ENCODE measurements at regions not wholly inside any gene's neighbourhood (a gene's known extent, or its start where the extent isn't known, plus 50 kb on each side); places are given as distances from the start of the nearest gene placed in this dataset.

GRCh38 chr5:4817767-4818166 lies 322.4 kb upstream of the ADAMTS16 start:
- intact Hi-C loops (cut with micrococcal nuclease), result no loop called here
- no peak for DNase-seq
- Mint-ChIP-seq H3K27ac (no peak overlapping the region), H3K36me3 (ENCODE audit: low read depth) (no peaks in the 10 kb centered on the region), H3K4me3 (no peak overlapping the region), H3K4me1 (no peaks in the 10 kb centered on the region), H3K9me3 (peaks cover 4% of the 10 kb centered on the region), H3K27me3 (no peaks in the 10 kb centered on the region)

- Mint-ChIP-seq H3K4me1 (no peaks in the 10 kb centered on the region), H3K4me3 (no peak overlapping the region), H3K27me3 (no peaks in the 10 kb centered on the region), H3K9me3 (no peaks in the 10 kb centered on the region), H3K36me3 (ENCODE audit: low read depth) (no peaks in the 10 kb centered on the region), H3K27ac (no peak overlapping the region)
- no peak for DNase-seq
- intact Hi-C loops (cut with micrococcal nuclease), result no loop called here
Measured at GRCh38 chr5:4831325-4831724, 308.8 kb upstream of the ADAMTS16 start.

- Mint-ChIP-seq H3K27me3 (no peaks in the 10 kb centered on the region), H3K27ac (no peak overlapping the region), H3K4me1 (no peaks in the 10 kb centered on the region), H3K36me3 (ENCODE audit: low read depth) (no peaks in the 10 kb centered on the region), H3K9me3 (no peaks in the 10 kb centered on the region), H3K4me3 (no peak overlapping the region)
- intact Hi-C loops (cut with micrococcal nuclease), result no loop called here
- DNase-seq, result no peak
Measured at GRCh38 chr5:4832471-4832870, 307.7 kb upstream of the ADAMTS16 start.

GRCh38 chr5:4833104-4833738 lies 306.9 kb upstream of the ADAMTS16 start:
- Mint-ChIP-seq H3K4me3 (no peak overlapping the region), H3K9me3 (no peaks in the 10 kb centered on the region), H3K27ac (no peak overlapping the region), H3K27me3 (no peaks in the 10 kb centered on the region), H3K36me3 (ENCODE audit: low read depth) (no peaks in the 10 kb centered on the region), H3K4me1 (no peaks in the 10 kb centered on the region)
- no peak for DNase-seq
- intact Hi-C loops (cut with micrococcal nuclease), result no loop called here

GRCh38 chr5:4837489-4838058 lies 302.6 kb upstream of the ADAMTS16 start:
- no peaks in the 10 kb centered on the region for H3K36me3 Mint-ChIP-seq (ENCODE audit: low read depth)
- no peak overlapping the region for H3K27ac Mint-ChIP-seq
- H3K9me3 Mint-ChIP-seq, result no peaks in the 10 kb centered on the region
- H3K27me3 Mint-ChIP-seq, result no peaks in the 10 kb centered on the region
- DNase-seq, result no peak
- no peak overlapping the region for H3K4me3 Mint-ChIP-seq
- intact Hi-C loops (cut with micrococcal nuclease), result no loop called here
- no peaks in the 10 kb centered on the region for H3K4me1 Mint-ChIP-seq

GRCh38 chr5:4845221-4845620 lies 294.9 kb upstream of the ADAMTS16 start:
- Mint-ChIP-seq H3K27me3 (no peaks in the 10 kb centered on the region), H3K27ac (no peak overlapping the region), H3K4me1 (no peaks in the 10 kb centered on the region), H3K36me3 (ENCODE audit: low read depth) (no peaks in the 10 kb centered on the region), H3K4me3 (no peak overlapping the region), H3K9me3 (no peaks in the 10 kb centered on the region)
- DNase-seq, result no peak
- intact Hi-C loops (cut with micrococcal nuclease), result no loop called here

- Mint-ChIP-seq H3K27ac (no peak overlapping the region), H3K4me3 (no peak overlapping the region), H3K4me1 (no peaks in the 10 kb centered on the region), H3K27me3 (no peaks in the 10 kb centered on the region), H3K9me3 (no peaks in the 10 kb centered on the region), H3K36me3 (ENCODE audit: low read depth) (no peaks in the 10 kb centered on the region)
- no peak for DNase-seq
- intact Hi-C loops (cut with micrococcal nuclease), result no loop called here
Measured at GRCh38 chr5:4847766-4848165, 292.4 kb upstream of the ADAMTS16 start.

GRCh38 chr5:4855036-4855435 lies 285.1 kb upstream of the ADAMTS16 start:
- Mint-ChIP-seq H3K4me1 (no peaks in the 10 kb centered on the region), H3K27me3 (no peaks in the 10 kb centered on the region), H3K27ac (no peak overlapping the region), H3K4me3 (no peak overlapping the region), H3K9me3 (no peaks in the 10 kb centered on the region), H3K36me3 (ENCODE audit: low read depth) (no peaks in the 10 kb centered on the region)
- intact Hi-C loops (cut with micrococcal nuclease), result no loop called here
- DNase-seq, result no peak

GRCh38 chr5:4855880-4856279 lies 284.2 kb upstream of the ADAMTS16 start:
- Mint-ChIP-seq H3K36me3 (ENCODE audit: low read depth) (no peaks in the 10 kb centered on the region), H3K27me3 (no peaks in the 10 kb centered on the region), H3K9me3 (no peaks in the 10 kb centered on the region), H3K4me1 (no peaks in the 10 kb centered on the region), H3K4me3 (no peak overlapping the region), H3K27ac (no peak overlapping the region)
- intact Hi-C loops (cut with micrococcal nuclease), result no loop called here
- no peak for DNase-seq

GRCh38 chr5:4857761-4858160 lies 282.4 kb upstream of the ADAMTS16 start:
- no peaks in the 10 kb centered on the region for H3K36me3 Mint-ChIP-seq (ENCODE audit: low read depth)
- H3K4me3 Mint-ChIP-seq, result no peak overlapping the region
- DNase-seq, result no peak
- no peaks in the 10 kb centered on the region for H3K27me3 Mint-ChIP-seq
- no peaks in the 10 kb centered on the region for H3K4me1 Mint-ChIP-seq
- no peak overlapping the region for H3K27ac Mint-ChIP-seq
- no peaks in the 10 kb centered on the region for H3K9me3 Mint-ChIP-seq
- intact Hi-C loops (cut with micrococcal nuclease), result no loop called here

- Mint-ChIP-seq H3K4me1 (no peaks in the 10 kb centered on the region), H3K27me3 (no peaks in the 10 kb centered on the region), H3K4me3 (no peak overlapping the region), H3K27ac (no peak overlapping the region), H3K9me3 (no peaks in the 10 kb centered on the region), H3K36me3 (ENCODE audit: low read depth) (no peaks in the 10 kb centered on the region)
- DNase-seq, result no peak
- intact Hi-C loops (cut with micrococcal nuclease), result no loop called here
Measured at GRCh38 chr5:4859500-4860235, 280.5 kb upstream of the ADAMTS16 start.

- intact Hi-C loops (cut with micrococcal nuclease), result no loop called here
- Mint-ChIP-seq H3K4me3 (no peak overlapping the region), H3K4me1 (no peaks in the 10 kb centered on the region), H3K27me3 (no peaks in the 10 kb centered on the region), H3K27ac (no peak overlapping the region), H3K9me3 (no peaks in the 10 kb centered on the region), H3K36me3 (ENCODE audit: low read depth) (no peaks in the 10 kb centered on the region)
- no peak for DNase-seq
Measured at GRCh38 chr5:4860631-4861030, 279.5 kb upstream of the ADAMTS16 start.

GRCh38 chr5:4862500-4862899 lies 277.6 kb upstream of the ADAMTS16 start:
- H3K9me3 Mint-ChIP-seq, result no peaks in the 10 kb centered on the region
- intact Hi-C loops (cut with micrococcal nuclease), result no loop called here

GRCh38 chr5:4866131-4866659 lies 273.9 kb upstream of the ADAMTS16 start:
- DNase-seq, result no peak
- no peaks in the 10 kb centered on the region for H3K27me3 Mint-ChIP-seq
- H3K4me1 Mint-ChIP-seq, result no peaks in the 10 kb centered on the region
- no peak overlapping the region for H3K27ac Mint-ChIP-seq
- no peaks in the 10 kb centered on the region for H3K36me3 Mint-ChIP-seq (ENCODE audit: low read depth)
- H3K9me3 Mint-ChIP-seq, result no peaks in the 10 kb centered on the region
- H3K4me3 Mint-ChIP-seq, result no peak overlapping the region
- intact Hi-C loops (cut with micrococcal nuclease), result no loop called here

More at GRCh38 chr5:4862500-4862899, 277.6 kb upstream of the ADAMTS16 start:
- Mint-ChIP-seq H3K27me3 (no peaks in the 10 kb centered on the region), H3K27ac (no peak overlapping the region), H3K4me1 (no peaks in the 10 kb centered on the region), H3K36me3 (ENCODE audit: low read depth) (no peaks in the 10 kb centered on the region), H3K4me3 (no peak overlapping the region)
- no peak for DNase-seq
